ENCODE measurements at regions not wholly inside any gene's neighbourhood (a gene's known extent, or its start where the extent isn't known, plus 50 kb on each side); places are given as distances from the start of the nearest gene placed in this dataset.

- Histone ChIP-seq H3K4me1 (no peaks in the 10 kb centered on the region), H3K27me3 (0 out of 2 replicates have a peak, but pooled peaks cover 4% of the 10 kb centered on the region), H3K4me3 (ENCODE audit: low read depth, low read length) (no peak overlapping the region), H3K36me3 (no peaks in the 10 kb centered on the region), H3K9me3 (no peaks in the 10 kb centered on the region)
- no peak for DNase-seq
- TF ChIP-seq CTCF (IDR thresholded peaks at IDR 0.05; ENCODE audit: low read depth, low read length) = no peak
These were observed 117.2 kb downstream of the IPO8 start for GRCh38 chr12:30578426-30578825.

- Histone ChIP-seq H3K9me3 (no peaks in the 10 kb centered on the region), H3K4me3 (ENCODE audit: low read depth, low read length) (no peak overlapping the region), H3K27me3 (no peaks in the 10 kb centered on the region), H3K4me1 (no peaks in the 10 kb centered on the region), H3K36me3 (no peaks in the 10 kb centered on the region)
- no peak for TF ChIP-seq CTCF (IDR thresholded peaks at IDR 0.05; ENCODE audit: low read depth, low read length)
- DNase-seq = no peak
These were observed 122.5 kb downstream of the IPO8 start for GRCh38 chr12:30573145-30573544.

- no peak for DNase-seq
- TF ChIP-seq CTCF (IDR thresholded peaks at IDR 0.05; ENCODE audit: low read depth, low read length) = no peak
- no peak overlapping the region for H3K4me3 ChIP-seq (ENCODE audit: low read depth, low read length)
- no peaks in the 10 kb centered on the region for H3K27me3 ChIP-seq
- H3K9me3 ChIP-seq = no peaks in the 10 kb centered on the region
- no peaks in the 10 kb centered on the region for H3K36me3 ChIP-seq
- no peaks in the 10 kb centered on the region for H3K4me1 ChIP-seq
These were observed 125.3 kb downstream of the IPO8 start for GRCh38 chr12:30570211-30570890.

GRCh38 chr12:30569426-30569825, 126.2 kb downstream of the IPO8 start:
- H3K36me3 ChIP-seq = no peaks in the 10 kb centered on the region

GRCh38 chr12:30568453-30568852, 127.2 kb downstream of the IPO8 start:
- Histone ChIP-seq H3K9me3 (no peaks in the 10 kb centered on the region), H3K27me3 (0 out of 2 replicates have a peak, but pooled peaks cover 2% of the 10 kb centered on the region), H3K4me1 (no peaks in the 10 kb centered on the region), H3K36me3 (no peaks in the 10 kb centered on the region), H3K4me3 (ENCODE audit: low read depth, low read length) (no peak overlapping the region)
- no peak for TF ChIP-seq CTCF (IDR thresholded peaks at IDR 0.05; ENCODE audit: low read depth, low read length)
- DNase-seq = no peak

More at GRCh38 chr12:30569426-30569825, 126.2 kb downstream of the IPO8 start:
- no peak overlapping the region for H3K4me3 ChIP-seq (ENCODE audit: low read depth, low read length)
- no peak for DNase-seq
- H3K9me3 ChIP-seq = no peaks in the 10 kb centered on the region
- 0 out of 2 replicates have a peak, but pooled peaks cover 2% of the 10 kb centered on the region for H3K27me3 ChIP-seq
- no peaks in the 10 kb centered on the region for H3K4me1 ChIP-seq
- TF ChIP-seq CTCF (IDR thresholded peaks at IDR 0.05; ENCODE audit: low read depth, low read length) = no peak

GRCh38 chr12:30567082-30567481, 128.6 kb downstream of the IPO8 start:
- Histone ChIP-seq H3K4me1 (no peaks in the 10 kb centered on the region), H3K4me3 (ENCODE audit: low read depth, low read length) (no peak overlapping the region), H3K27me3 (0 out of 2 replicates have a peak, but pooled peaks cover 2% of the 10 kb centered on the region), H3K36me3 (no peaks in the 10 kb centered on the region), H3K9me3 (no peaks in the 10 kb centered on the region)
- no peak for TF ChIP-seq CTCF (IDR thresholded peaks at IDR 0.05; ENCODE audit: low read depth, low read length)
- DNase-seq = no peak

Data from BE2C (cell line).